Fibroblast of pulmonary artery (primary cell): ENCODE measurements at regions not wholly inside any gene's neighbourhood (a gene's known extent, or its start where the extent isn't known, plus 50 kb on each side); places are given as distances from the start of the nearest gene placed in this dataset.

Source experiments
- DNase-seq: peaks from one replicate; pipeline ENCODE4 v3.0.0-alpha.2; 2010; ENCODE audit warnings: low read depth
- H3K4me3 ChIP-seq: replicated peaks from 2 replicates; pipeline ENCODE4 v1.5.1; 2011; ENCODE audit warnings: low read depth, mild to moderate bottlenecking, control low read depth, low read length, moderate library complexity
- CTCF ChIP-seq: IDR thresholded peaks from 2 replicates; pipeline ENCODE4 v1.5.1; 2011; ENCODE audit warnings: mild to moderate bottlenecking, control low read depth, low read length, inconsistent platforms; ENCODE audit errors: missing control alignments

GRCh38 chr9:118836891-118837290 lies 532.3 kb downstream of the BRINP1 start:
- H3K4me3 ChIP-seq: no peak overlapping the region
- no peak for TF ChIP-seq CTCF
- no peak for DNase-seq

DNA sequence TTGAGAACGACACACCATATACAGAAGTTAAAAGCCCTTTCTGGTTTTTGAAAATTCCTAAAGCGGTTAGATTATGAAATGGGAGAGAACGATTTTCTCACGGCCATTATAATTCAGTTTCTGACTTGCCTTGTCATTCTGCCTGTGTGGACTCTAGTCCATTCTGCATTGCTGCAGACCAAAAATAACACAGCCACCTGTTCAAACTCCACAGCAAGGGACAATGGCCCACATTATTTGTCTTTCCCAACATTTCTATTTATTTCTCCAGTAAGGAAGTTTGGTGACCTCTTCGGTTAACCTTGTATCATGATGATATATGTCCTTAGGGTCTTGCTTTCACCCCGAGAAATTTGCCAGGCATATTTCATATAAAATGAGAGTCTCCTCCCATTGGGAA lies 497.7 kb downstream of the BRINP1 start:
- no peak for TF ChIP-seq CTCF
- H3K4me3 ChIP-seq: no peak overlapping the region
- DNase-seq: no peak

DNA sequence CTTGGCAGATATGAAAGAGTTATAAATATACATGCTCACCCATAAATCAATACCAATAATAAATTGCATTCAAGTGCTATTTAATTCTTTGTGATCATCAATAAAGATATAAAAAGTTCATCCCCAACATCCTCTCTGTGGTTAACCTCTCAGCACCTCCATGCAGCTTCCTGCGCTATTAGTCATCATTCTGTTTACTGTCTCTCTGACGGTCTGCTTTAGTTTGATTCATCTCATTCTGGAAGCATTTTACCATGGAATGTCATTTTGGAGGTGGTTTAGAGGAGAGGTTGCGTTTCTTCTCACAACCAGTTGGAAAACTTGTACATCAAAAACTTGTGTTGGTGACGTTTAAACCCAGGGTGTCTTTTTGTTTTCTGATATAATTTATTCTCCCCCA lies 486.6 kb downstream of the BRINP1 start:
- H3K4me3 ChIP-seq: no peak overlapping the region
- TF ChIP-seq CTCF: no peak
- DNase-seq: no peak

GRCh38 chr9:118883411-118883810 lies 485.8 kb downstream of the BRINP1 start:
- TF ChIP-seq CTCF: no peak
- H3K4me3 ChIP-seq: no peak overlapping the region
- no peak for DNase-seq

GRCh38 chr9:118891213-118891612 lies 478.0 kb downstream of the BRINP1 start:
- H3K4me3 ChIP-seq: no peak overlapping the region
- DNase-seq: no peak
- TF ChIP-seq CTCF: no peak

- DNase-seq: no peak
- TF ChIP-seq CTCF: no peak
- H3K4me3 ChIP-seq: no peak overlapping the region
Observed at GRCh38 chr9:118896324-118897000, 472.8 kb downstream of the BRINP1 start.

DNA sequence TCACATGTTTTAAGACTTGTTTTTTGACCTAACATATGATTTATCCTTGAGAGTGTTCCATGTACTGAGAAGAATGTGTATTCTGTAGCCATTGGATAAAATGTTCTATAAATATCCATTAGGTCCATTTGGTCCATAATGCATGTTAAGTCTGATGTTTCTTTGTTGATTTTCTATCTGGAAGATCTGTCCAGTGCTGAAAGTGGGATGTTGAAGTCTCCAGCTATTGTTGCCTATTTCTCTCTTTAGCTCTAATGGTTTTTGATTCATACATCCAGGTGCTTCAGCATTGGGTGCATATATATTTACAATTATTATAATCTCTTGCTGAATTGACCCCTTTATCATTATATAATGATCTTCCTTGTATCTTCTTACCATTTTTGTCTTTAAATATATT lies 451.1 kb downstream of the BRINP1 start:
- H3K4me3 ChIP-seq: no peak overlapping the region
- no peak for TF ChIP-seq CTCF
- no peak for DNase-seq
